ENCODE measurements at regions not wholly inside any gene's neighbourhood (a gene's known extent, or its start where the extent isn't known, plus 50 kb on each side); places are given as distances from the start of the nearest gene placed in this dataset.
"Not testable (repeated sequence)": the region's sequence is repeated elsewhere in the genome, so short reads cannot be mapped to it uniquely, and the experiment has no call there.

GRCh38 chr2:113341191-113341869, 62.6 kb upstream of the PAX8 start:
- no peak for DNase-seq (ENCODE audit: low read depth in 3 of 3, low spot score in 1 of 3)

GRCh38 chr2:113337809-113338208, 59.1 kb upstream of the PAX8 start:
- no peak for DNase-seq (ENCODE audit: low read depth in 3 of 3, low spot score in 1 of 3)

- DNase-seq (ENCODE audit: low read depth in 3 of 3, low spot score in 1 of 3): not testable (repeated sequence)
These were observed 57.3 kb upstream of the PAX8 start for GRCh38 chr2:113336040-113336439.

- no peak for DNase-seq (ENCODE audit: low read depth in 3 of 3, low spot score in 1 of 3)
These were observed 55.4 kb upstream of the PAX8 start for GRCh38 chr2:113334147-113334546.

GRCh38 chr2:113333735-113334134, 55.0 kb upstream of the PAX8 start:
- not testable (repeated sequence) for DNase-seq (ENCODE audit: low read depth in 3 of 3, low spot score in 1 of 3)

GRCh38 chr2:113330060-113330767, 51.5 kb upstream of the PAX8 start:
- DNase-seq (ENCODE audit: low read depth in 3 of 3, low spot score in 1 of 3): not testable (repeated sequence)

- not testable (repeated sequence) for DNase-seq (ENCODE audit: low read depth in 3 of 3, low spot score in 1 of 3)
These were observed 50.3 kb upstream of the PAX8 start for GRCh38 chr2:113328973-113329372.

GRCh38 chr2:113328572-113328971, 49.9 kb upstream of the PAX8 start:
- DNase-seq (ENCODE audit: low read depth in 3 of 3, low spot score in 1 of 3): not testable (repeated sequence)
